ENCODE measurements at regions not wholly inside any gene's neighbourhood (a gene's known extent, or its start where the extent isn't known, plus 50 kb on each side); places are given as distances from the start of the nearest gene placed in this dataset.

DNA sequence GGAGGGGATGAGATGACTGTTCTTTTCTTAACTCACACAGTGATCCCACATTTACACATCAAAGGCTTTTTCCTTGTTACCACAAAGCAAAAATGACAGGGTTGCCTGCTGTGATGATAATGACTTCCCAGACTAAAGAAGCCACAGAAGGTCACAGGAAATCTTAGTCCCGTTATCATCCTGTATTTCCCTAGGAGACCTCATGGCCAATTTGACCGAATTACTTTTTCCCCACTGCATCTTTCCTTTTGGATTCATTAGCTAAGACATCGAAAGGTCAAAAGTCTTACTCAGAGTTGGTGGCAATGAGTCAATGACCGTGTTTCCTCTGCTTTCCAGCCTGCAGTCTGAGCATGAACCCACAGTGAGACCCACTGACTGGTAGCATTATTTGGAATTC lies 130.1 kb upstream of the INHBA start:
- intact Hi-C loops (cut with micrococcal nuclease): no loop called here

DNA sequence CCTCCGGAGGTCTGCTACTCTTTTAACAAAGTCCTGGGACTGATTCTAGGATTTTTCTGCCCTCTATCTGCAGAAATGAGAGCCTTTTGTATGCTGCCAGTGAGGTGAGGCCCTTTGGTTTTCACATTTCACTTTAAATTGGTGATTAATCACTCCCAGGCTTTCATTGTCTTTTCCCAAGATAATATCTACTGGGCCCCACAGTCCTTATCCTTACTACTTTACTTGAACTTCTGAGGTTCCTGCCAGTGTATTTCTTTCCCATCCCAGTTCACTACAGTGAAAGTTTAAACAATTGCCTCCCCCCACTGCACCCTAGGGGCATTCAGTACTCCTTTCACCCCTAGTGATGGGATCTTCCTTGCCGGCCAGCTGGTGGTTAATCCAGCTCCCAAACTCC lies 127.4 kb upstream of the INHBA start:
- intact Hi-C loops (cut with micrococcal nuclease): no loop called here

DNA sequence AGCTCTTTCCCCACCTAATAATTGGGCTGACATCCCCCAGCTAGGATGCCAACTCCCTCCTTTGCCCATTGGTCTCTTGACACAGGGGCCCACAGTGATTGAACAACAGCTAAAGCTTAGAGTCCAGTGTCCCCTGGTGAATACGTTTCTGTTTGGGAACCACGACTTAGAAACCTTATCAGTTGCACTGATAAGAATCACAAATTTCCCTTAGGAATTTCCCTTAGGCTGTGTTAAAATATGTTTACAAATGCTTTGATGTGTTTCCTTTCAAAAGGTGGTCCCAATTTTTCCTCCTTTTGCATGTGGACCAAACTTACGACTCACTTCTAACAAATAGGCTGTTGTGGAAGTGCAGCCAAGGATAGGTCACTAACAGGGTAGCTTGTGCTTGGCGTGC lies 126.0 kb upstream of the INHBA start:
- intact Hi-C loops (cut with micrococcal nuclease): no loop called here

DNA sequence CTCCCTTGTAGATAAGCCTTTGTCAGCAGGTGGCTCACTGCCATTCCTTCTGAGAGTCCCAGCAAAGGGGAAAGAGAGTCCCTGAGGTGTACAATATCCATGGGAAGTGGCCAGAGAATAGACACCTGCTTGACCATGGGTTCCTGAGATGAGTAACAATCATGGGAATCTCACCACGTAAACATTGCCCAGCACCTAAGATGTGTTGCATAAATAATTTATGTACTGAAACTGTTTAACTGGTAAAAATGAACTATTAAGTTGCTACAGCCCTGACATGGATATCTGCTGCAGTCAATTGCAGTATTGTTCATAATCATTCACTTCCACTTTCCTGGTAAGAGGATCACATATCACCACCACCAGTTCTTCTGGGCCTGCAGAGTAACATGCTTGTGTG lies 123.8 kb upstream of the INHBA start:
- intact Hi-C loops (cut with micrococcal nuclease): no loop called here

DNA sequence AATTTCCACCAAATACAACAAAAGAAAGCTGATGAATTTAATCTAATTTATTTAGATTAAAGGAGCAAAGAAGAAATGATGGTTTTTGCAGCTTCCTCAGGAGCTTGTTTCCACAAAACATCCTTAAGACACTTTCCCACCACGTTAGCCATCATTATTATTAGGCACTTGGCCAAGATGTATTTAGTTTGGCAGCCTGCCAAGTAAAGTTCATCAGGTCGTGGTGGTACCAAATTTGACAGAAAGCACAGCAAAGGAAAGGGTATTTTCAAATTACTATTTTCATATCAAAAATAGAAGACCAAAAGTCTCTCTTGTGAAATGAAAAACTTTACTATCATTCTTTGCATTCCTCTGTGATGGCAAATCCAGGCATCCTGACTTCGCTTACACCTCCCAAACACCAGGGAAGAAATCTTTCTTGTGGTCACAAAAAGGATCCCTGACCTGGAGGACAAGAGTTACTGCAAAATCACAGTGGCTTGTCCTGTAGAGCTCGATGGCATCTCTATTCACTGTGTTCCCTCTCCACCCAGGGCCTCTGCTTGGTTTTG lies 123.1 kb upstream of the INHBA start:
- intact Hi-C loops (cut with micrococcal nuclease): no loop called here

DNA sequence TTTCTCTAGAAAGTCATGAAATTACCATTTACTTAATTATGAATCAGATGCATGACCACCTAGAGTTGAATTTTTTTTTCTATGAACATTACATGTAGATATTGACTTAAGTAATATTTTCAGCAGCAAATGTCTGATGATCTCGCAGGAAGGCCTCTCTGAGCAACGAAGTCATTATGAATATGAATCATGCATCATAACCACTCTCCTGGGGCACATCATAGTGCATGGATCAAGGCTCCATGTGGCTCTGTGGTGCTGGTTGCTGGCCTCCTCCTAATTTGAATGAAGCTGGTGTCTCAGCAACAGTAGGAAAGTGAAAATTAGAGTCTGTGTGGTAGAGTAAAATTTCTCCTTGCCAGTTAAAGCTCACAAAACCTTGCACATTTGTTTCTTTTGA lies 121.4 kb upstream of the INHBA start:
- intact Hi-C loops (cut with micrococcal nuclease): no loop called here

DNA sequence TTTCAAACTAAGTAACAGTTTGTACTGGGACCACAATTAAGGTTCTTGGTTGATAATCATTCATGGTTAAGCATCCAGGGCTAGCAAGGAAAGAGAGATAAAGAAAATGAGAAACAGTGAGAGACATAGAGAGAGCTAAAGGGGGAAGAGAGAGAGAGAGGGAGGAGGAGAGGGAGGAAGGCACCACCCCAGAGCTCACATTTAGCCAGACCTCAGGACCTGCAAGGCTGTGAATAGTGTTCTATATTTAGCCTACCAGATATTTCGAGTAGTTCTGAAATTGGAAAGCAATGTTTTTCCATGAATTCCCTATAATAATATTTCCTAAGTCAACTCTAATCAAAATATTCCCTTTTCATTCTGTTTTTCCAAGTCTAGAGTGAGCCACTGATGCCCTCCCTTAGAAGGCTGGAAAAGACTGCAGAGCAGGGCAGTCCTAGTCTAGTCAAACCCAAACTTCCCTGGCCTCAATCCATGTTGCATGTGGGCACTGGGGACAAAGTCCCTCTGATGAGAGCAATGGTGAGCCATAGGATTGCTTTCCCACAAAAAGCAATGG lies 119.4 kb upstream of the INHBA start:
- intact Hi-C loops (cut with micrococcal nuclease): no loop called here

DNA sequence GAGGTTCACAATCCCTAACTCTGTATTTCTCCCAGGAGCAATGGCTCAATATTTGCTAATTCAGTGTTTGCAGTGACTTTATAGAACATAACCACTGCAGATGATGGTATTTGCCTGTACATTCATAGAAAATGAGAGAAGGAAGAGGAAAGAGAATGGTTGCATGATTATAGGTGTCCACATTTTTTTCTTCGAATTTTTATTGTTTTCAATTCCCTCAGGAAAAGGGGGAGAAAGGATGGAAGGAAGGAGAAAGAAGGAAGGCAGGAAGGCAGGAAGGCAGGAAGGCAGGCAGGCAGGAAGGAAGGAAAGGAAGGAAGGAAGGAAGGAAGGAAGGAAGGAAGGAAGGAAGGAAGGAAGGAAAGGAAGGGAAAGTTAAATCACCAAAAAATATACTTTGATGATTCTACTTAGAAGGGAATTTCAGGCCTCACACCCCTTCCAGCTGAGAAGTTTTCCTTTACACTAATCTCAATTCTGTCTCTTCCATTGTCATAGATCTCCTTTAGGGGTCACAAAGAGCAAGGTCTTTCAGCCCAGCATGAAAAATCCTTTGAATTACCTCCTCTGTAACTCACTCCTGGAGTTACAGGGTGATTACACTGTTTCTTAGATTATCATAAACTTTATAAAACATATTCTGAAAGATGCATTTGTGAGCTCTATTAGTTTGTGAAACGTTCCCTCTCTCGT lies 118.8 kb upstream of the INHBA start:
- intact Hi-C loops (cut with micrococcal nuclease): no loop called here

DNA sequence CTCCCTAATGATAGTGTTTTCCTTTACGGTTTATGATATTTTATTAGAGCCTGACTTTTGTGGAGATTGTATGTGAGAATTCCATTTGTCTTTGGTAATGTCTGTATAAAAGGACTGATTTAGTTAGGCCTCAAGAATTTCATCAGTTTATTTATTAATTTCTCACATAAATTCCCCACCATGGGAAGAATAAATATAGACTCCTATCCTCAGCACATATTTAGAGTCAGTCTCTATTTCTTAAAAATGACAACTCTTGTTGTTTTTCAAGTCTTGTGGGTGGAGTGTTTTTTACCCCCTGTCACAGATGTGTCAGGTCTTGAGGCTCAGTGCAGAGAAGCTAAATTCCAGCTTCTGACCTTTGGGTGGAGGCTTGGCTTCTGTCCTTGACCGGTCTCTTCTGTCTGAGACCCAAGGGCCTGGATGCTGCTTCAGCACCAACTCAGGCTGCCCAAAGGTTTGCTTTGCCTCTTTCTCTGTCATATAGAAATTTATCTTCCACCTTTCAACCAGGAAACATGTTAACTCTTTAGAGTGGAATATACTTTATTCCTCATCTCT lies 117.3 kb upstream of the INHBA start:
- intact Hi-C loops (cut with micrococcal nuclease): no loop called here

DNA sequence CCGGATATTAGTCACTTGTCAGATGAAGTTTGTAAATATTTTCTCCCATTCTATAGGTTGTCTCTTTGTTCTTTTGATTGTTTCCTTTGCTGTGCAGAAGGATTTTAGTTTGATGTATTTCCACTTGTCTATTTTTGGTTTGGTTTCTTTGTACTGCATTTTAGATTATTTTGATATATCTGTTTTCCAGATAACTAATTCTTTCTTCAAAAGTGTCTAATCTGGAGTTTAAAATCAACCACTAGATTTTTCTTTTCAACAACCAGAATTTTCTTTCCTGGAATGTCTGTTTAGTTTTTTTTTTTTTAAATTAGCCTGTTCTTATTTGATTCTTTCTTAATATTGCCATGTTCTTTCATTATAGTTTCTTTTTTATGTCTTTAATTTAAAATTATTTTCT lies 116.8 kb upstream of the INHBA start:
- intact Hi-C loops (cut with micrococcal nuclease): no loop called here

DNA sequence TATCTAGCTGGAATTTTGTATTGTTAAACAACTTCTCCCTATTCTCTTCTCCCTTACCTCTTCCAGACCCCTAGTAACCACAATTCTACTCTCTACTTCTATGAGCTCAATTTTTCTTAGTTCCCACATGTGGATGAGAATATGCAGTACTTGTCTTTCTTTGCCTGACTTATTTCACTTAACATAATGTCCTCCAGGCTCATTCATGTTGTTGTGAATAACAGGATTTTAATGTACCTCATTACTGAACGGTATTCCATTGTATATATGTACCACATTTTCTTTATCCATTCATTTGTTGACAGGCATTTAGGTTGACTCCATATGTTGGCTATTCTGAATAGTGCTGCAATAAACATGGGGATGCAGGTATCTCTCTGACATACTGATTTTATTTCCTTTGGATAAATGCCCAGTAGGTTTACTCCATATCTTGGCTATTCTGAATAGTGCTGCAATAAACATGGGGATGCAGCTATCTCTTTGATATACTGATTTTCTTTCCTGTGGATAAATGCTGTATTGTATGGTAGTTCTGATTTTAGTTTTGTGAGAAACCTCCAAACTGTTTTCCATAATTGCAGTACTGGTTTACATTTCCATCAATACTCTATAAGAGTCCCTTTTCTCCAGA lies 116.0 kb upstream of the INHBA start:
- intact Hi-C loops (cut with micrococcal nuclease): no loop called here

DNA sequence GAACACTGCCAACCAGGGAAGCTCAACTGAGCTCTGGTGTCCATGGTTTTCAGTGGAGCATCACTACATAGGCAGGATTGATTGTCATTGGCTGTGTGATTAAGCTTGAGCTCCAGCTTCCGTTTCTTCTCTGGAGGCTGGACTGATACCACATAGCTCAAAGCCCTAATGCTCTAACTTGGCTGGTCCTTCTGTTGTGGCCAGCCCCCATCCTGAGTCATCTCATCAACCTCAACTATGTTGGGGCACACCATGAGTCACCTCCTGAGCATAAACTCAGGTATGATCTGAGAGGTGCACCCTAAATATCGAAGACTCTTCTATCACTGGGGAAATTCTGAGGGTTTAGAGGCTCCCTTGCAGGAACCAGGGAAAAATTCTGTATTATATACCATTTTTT lies 114.5 kb upstream of the INHBA start:
- intact Hi-C loops (cut with micrococcal nuclease): loop anchor here (2.0 kb wide), 1 partner anchor 63 kb away; no protein-coding TSS in a partner anchor

DNA sequence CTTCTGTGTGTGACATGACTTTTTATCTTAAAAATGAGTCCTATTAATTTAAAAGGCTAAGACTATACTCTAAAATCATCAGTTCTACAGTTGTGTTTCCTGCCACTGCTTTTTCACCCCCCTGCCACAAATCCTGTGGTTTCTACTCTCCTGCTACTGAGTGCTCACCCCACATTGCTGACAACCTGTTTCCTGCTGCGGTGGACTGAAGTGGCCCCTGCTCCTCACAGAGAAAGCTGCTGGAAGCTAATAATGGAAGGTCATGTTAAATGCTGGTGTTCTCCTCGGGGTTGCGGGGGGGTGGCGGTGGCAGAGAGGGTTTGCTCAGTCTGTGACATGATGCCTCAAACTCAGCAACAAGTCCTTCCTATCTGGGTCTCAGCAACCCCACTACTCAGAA lies 113.2 kb upstream of the INHBA start:
- intact Hi-C loops (cut with micrococcal nuclease): loop anchor here (2.0 kb wide), 1 partner anchor 65 kb away; no protein-coding TSS in a partner anchor

DNA sequence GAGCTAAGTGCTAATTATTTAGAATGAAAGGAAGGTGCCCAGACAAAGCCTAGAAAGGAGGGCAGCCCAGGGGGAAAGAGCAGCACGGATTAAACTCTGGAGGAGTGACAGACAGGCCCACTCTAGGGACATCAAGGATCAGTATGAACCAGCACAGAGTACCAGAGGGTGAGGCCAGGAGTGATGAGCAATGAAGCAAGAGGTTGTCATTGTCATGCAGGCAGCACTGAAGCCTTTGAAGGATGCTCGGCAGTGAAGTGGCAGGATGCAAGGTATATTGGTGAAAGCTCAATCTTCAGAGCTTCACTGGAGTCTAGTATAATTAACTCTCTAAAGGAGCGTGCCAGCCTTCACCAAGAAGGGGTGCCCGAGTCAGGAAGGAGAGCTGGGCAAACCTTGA lies 112.0 kb upstream of the INHBA start:
- intact Hi-C loops (cut with micrococcal nuclease): no loop called here

DNA sequence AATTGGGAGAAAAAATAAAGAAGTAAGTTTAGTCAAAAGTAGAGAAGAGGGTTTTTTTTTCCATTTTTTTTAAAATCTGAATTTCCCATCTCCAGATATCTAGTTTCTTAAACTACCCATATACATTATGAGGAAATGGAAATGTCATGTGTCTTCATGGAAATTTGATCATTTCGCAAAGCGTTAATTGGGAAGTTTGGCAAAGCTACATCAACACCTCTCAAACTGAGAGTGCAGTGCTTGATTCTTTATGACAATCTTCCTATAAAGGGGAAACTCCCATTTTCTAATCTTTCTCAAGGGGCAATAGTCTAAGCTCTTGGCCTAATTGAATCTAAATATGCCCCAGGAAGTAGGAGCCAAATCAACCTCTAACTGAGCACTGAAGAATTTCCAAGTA lies 110.4 kb upstream of the INHBA start:
- intact Hi-C loops (cut with micrococcal nuclease): no loop called here

DNA sequence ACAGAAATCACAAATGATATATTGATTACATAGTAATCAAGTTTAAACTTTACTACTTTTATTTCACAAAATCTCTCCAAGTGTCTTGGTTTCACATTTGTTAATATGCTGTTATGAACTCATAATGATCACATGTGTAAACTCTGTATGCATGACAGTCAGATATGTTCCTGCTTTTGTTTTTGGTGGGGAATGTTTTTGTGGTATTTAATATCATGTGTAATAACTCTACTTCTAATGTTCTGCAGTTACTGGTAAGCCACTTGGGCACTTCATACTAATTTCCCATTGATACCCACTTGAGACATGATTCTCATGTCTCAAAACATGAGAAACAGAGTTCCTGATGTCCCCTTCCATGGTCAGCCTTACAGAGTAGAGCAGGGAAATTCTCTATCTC lies 109.1 kb upstream of the INHBA start:
- intact Hi-C loops (cut with micrococcal nuclease): no loop called here

DNA sequence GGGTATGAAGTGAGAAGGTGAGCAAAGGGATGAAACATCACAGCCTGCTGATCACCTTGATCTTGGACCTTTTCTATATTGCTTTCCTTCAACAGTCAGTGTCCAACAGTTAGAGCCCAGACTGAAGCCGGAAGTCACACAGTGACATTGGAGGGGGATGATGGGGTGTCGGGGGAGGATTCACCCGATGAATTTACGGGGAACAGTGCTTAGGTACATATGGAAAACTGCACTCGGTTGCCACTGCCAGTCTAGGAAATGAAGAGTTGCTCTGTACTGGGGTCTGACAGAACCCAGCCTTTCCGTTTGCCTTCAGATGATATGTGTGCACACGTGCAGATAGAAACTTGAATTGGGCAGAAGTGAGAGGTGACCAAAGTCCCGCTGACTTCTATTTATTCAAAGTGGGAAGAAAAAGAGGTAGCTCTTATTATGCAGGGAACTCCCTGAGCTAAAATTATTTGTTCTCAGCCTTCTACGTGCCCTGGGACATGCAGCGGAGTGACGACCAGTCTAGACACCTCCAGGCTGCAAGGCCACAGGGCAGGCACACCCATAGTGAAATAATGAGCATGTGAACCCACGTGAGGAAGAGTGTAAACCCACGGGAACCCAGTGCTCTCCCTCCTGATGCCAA lies 107.2 kb upstream of the INHBA start:
- intact Hi-C loops (cut with micrococcal nuclease): no loop called here

DNA sequence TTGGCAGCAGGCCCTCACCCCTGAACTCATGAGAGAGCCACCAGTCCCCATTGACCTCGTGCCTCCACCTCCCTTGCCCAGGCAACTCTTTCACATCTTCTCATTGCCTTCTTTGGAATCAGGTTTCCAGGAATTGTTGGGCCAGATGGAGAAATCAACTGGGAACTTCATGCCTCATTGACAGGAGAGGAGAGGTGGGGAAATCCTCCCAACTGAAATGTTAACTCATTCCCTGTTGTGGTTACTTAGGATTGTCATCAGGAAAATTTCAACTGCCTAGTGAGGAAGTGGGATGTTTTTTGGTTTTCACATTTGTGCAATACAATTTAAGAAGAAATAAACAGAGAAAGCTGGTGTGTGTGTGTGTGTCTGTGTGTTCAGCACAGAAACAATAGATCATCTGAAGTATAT lies 106.6 kb upstream of the INHBA start:
- intact Hi-C loops (cut with micrococcal nuclease): no loop called here

DNA sequence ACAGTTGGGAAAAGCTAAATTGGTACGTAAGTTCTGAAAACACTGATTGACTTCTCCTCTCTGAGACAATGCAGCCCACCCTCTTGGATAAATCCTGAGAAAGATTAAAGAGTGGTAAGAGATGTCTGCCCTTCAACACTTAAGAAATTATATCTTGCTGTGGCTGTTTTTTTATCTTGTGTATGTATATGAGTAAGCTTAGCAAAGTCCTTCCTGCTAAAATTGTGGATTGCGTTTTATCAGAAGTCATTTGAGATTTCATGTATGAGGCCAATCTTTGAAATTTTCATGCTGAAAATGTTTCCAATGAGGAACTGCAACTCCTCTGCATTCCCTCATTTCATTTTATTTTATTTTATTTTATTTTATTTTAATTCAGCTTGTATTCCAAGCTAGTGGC lies 106.2 kb upstream of the INHBA start:
- intact Hi-C loops (cut with micrococcal nuclease): no loop called here

DNA sequence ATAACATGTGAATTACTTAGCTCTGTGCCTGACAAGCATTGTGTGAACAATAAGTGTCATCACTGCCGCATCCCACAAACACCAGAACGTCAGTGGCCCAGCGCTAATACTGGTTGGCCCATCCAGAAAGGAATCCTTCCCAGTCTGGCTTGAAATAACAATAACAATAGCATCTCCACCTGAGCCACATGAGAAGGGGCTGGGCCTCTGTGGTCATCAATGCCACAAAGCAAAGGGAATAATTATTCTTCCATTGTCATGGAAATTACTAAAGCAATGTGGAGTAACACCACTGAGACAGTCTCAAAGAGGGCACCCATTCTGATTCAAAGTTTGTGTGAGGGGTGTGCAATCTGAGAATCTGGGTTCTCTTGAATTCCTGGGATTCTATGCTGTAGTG lies 105.7 kb upstream of the INHBA start:
- intact Hi-C loops (cut with micrococcal nuclease): no loop called here

DNA sequence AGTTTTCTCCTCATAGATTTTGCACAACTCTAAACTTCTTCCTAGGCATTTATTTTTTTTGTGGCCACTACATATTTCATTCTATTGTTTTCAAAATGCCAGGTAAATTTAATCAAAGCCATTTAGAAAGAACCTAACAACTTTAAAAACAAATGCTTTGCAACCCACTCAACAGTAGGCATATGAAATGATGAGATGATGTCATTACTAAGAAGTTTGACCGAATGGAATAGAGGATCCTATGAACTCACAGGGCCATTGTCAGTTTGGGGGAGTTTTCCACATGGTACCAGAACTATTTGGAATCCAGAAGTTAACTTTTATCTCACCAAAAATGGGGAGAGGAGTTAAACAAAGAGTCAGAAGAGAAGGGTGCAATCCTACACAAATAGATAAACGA lies 100.7 kb upstream of the INHBA start:
- intact Hi-C loops (cut with micrococcal nuclease): no loop called here

DNA sequence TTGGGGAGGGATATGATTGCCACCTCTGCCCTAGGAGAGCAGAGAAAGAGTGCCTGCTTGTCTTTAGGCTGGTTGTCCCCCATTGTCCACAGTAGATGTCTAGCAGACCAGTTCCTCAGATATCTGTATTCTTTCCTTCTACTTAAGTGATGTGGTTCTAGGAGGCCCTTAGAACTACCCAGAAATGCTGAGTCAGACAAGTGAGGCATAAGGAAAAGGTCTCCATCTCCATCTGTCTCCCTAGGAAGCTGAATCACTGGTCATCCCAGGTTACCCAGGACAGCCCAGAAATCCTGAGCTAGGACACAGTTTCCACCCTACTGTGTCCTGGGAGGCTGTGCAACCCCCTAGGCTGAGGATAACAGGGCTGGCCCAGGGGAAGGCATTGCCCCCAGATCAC lies 93.4 kb upstream of the INHBA start:
- intact Hi-C loops (cut with micrococcal nuclease): no loop called here

All from T-helper 2 cell treated with Interferon-gamma antibody and Interleukin-4, amounts not matched to agents 100 ng/mL and 5 ng/mL, for 36 hours (primary cell).